HG03460 (cell line): ENCODE measurements at regions not wholly inside any gene's neighbourhood (a gene's known extent, or its start where the extent isn't known, plus 50 kb on each side); places are given as distances from the start of the nearest gene placed in this dataset.

ENCODE experiments used
- ATAC-seq: cut with Tn5 transposase; IDR thresholded peaks from one replicate; pipeline ENCODE4 v1.9.1; 2021; ENCODE audit not compliant: unreplicated experiment

DNA sequence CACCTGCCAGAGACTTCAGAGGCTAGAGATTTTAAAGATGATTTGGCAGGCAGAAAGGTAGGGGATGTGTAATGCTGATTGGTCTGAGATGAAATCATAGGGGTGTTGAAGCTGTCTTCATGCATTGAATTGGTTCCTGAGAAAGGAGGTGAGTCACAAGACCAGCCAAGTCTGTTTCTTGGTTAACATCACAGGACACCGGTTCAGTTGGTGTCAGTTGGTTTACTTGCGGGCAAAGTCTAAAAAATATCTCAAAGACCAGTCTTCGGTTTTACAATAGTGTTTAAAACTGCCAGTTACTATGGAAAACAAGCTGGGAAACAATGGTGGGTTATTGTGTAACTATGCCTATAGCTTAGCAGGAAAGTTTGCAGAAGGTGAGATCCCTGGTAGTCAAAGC is 305.9 kb downstream of the BARHL2 start:
- no peak for ATAC-seq

DNA sequence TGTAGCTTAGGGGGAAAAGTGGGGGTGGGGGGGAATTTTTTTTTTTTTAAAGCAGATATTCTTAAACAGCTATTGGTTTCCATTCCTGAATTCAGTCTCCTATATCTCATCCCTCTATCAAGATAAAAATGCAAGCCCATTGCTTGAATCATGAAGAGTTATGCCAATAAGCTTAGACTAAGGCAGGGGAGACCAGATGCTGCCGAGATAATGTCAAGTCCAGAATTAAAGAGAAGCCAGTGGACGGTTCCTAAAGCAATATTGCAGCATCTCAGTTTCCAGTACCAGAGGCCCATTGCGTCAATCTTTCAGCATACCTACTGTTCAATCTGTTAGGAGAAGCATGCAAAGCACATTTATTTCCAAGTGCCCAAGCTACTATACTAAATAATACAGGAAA is 309.4 kb downstream of the BARHL2 start:
- ATAC-seq = no peak

GRCh38 chr1:90405726-90406125 is 311.4 kb downstream of the BARHL2 start:
- ATAC-seq = no peak

- no peak for ATAC-seq
Measured at GRCh38 chr1:90402893-90403849, 313.9 kb downstream of the BARHL2 start.

DNA sequence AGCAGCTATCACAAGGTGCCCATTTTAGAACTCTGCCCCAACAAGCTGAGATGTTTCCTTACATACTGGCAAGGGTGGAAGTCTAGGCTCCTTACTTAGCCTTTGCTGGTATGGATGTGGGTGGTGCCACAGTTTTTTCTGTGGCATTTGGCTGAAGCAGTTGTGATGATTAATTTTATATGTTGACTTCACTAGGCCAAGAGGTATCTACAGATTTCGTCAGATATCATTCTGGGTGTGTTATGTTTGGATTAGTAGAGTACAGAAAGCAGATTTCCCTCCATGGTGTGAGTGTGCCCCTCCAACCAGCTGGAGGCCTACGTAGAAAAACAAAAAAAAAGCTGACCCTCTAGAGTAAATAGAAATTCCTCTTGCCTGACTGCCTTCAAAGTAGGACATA is 317.0 kb downstream of the BARHL2 start:
- ATAC-seq = no peak

DNA sequence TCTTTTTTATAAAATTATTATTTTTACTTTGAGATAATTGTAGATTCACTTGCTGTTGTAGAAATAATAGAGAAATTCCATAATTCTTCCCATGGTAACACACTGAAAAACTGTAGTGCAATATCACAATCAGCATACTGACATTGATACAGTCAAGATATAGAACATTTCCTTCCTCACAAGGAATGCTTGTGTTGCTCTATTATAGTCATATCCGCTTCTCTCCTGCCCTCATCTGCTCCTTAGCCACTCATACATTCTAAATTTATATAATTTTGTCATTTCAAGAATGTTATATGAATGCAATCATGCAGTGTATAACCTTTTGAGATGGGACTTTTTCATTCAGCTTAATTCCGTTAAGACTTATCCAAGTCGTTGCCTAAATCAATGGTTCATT is 320.2 kb downstream of the BARHL2 start:
- no peak for ATAC-seq

DNA sequence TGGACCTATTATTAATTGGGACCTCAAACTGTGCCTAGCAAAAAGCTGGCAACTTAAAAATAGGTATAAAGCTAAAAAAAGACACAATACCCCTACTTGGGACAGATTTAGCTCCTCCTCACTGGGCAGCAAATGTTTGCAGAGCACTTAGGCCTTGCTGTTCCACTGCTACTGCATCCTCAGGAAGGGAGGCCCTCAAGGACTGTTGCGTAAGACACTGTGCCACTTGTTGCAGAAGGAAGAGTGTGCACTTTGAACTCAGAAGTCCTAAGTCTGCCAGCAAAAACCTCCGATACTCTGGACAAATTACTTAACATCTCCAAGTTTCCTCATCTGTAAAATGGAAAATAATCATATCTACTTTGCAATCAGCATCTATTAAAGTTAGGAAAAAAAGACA is 322.9 kb downstream of the BARHL2 start:
- ATAC-seq = no peak

DNA sequence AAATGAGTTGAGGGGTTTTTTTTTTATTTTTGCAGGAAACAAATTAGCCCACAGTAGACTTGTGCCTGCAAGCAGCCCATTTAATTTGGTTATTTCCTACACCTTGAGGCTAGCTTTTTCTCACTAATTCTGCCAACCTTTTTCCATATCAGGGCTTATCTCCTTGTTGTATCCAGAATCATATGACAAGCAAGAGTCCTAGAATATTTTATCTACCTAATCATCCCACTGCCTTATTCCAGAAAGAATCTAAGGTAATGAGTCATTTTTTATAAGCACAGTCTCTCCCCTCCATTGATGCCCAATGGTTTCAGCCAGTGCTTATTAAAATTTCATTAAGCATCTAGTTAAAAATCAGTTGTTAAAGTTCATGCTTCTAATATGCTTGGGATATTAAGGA is 324.1 kb downstream of the BARHL2 start:
- no peak for ATAC-seq

- no peak for ATAC-seq
Measured at GRCh38 chr1:90391126-90391525, 326.0 kb downstream of the BARHL2 start.

- ATAC-seq = no peak
Measured at GRCh38 chr1:90387805-90388204, 329.3 kb downstream of the BARHL2 start.

GRCh38 chr1:90386899-90387720 is 330.0 kb downstream of the BARHL2 start:
- ATAC-seq = no peak

DNA sequence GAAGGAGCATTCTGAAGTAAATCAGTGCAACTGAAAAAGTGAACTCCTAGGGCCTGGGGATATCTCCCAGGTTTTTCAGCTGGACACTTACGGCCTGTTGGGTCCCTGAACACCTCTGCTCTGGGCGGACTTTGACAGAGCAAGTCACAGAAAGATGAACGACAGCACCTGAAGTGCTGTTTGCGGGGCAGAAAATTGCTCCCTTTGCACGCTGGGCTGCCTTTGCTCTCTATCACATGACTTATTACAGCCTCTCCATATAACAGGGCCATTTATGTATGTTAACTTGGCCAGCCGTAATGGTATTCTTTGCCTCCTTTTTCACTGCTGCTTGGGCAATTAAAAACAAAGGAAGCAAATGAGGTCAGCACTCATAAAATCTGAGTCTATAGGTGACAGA is 332.9 kb downstream of the BARHL2 start:
- no peak for ATAC-seq

GRCh38 chr1:90382161-90382560 is 334.9 kb downstream of the BARHL2 start:
- ATAC-seq = no peak

DNA sequence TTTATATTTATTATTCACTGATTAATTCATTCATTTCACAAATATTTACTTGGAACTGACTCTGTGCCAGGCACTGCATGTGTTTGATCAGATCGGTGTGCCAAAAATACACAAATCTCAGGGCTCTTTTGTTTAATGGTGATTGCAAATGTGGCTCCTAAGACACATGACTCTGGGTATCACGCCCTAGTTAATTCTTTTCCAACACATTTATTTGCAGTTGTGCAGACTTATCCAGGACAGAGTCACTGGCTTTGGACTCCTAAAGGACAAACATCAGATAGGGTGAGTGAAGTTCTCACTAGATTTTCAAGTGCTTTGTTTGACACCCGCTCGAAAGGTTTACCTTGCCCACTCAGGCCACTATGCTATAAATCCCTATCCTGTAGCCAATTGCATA is 335.5 kb downstream of the BARHL2 start:
- no peak for ATAC-seq

GRCh38 chr1:90371448-90371813 is 345.7 kb downstream of the BARHL2 start:
- no peak for ATAC-seq

DNA sequence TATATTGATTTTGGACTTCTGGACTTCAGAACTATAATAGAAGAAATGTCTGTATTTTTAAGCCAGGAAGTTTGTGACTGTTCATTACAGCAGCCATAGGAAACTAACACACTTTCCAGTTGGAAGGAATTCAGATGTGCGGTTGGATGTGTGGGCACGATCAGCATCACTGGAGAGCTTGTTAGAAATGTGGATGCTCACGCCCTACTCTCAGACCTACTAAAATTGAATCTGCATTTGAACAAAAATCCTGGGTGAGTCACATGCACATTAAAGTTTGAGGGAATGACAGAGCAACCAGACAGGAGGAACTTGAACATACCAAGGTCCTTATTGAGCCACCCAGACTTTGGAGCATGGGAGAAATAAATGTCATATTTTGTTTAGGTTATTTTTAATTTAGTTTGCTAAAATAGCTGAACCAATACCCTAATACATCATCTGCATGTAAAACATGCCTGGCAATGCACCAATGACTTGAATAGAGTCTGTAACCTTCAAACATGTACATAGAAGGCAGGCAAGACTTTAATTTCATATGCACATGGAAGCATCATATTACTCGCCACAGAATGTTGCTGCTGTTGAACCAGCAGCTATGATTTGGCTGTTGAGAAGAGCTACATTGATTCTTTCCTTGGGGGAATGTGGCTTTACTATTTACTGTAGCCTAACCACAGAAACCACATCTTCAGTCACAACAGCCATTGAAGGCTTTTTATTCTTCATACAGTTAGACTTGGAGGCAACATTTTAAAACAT is 346.2 kb downstream of the BARHL2 start:
- ATAC-seq = no peak

GRCh38 chr1:90362163-90362562 is 354.9 kb downstream of the BARHL2 start:
- no peak for ATAC-seq

GRCh38 chr1:90361026-90361425 is 356.1 kb downstream of the BARHL2 start:
- no peak for ATAC-seq

DNA sequence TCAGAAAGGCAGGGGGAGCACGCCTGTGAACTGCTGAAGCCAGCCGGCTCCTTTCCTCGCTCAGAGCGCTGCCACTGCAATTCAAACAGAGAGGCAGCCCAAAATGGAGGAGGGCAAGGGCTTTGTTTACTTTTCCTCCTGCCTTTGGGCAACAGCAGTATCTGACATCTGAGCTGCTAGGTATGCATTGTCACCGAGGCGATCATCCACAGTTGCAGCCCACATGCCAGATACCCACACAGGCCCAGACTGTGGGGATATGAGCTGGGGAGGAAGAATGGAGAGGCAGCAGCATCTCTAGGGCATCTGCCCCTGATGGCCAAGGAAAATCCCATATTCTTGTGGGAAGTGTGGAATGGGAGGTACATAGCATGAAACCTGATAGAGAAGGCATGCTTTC is 357.1 kb downstream of the BARHL2 start:
- ATAC-seq = no peak

- no peak for ATAC-seq
Measured at GRCh38 chr1:90358448-90358847, 358.7 kb downstream of the BARHL2 start.

GRCh38 chr1:90357995-90358394 is 359.1 kb downstream of the BARHL2 start:
- ATAC-seq = peak; percentile 58
